SK-N-SH (cell line): ENCODE measurements at regions not wholly inside any gene's neighbourhood (a gene's known extent, or its start where the extent isn't known, plus 50 kb on each side); places are given as distances from the start of the nearest gene placed in this dataset.

Experiments used
- CTCF ChIA-PET: fragments of 300-600, 350-600 bp; formaldehyde crosslinking; extraction: SDS; loops from one replicate; lab custom pipeline; 2021; lab: Yijun Ruan, JAX
- POLR2A ChIA-PET: fragments of 350-600 bp; sonication (Branson Sonifier 250); formaldehyde crosslinking; extraction: SDS; loops from one replicate; lab custom pipeline; 2020; ENCODE audit warnings: antibody characterized with exemption, inconsistent platforms; lab: Yijun Ruan, JAX
- DNase-seq: peaks from one replicate; pipeline ENCODE4 v3.0.0; 2012
- H2AFZ ChIP-seq: fragments of 200-600 bp; sonication (generic); 2 replicates; pipeline ENCODE4 v1.8.1; 2016; ENCODE audit warnings: antibody characterized with exemption, mild to moderate bottlenecking, low read depth
- H3F3A ChIP-seq: fragments of 200-600 bp; sonication (generic); replicated peaks from 2 replicates; pipeline ENCODE3; 2016; ENCODE audit warnings: antibody characterized with exemption, mild to moderate bottlenecking; ENCODE audit not compliant: insufficient read depth
- H3K27ac ChIP-seq, 2 experiments: fragments of 200-500 bp in 1 of 2; fragments of 200-600 bp in 1 of 2; sonication (Bioruptor generic) in 1 of 2; sonication (generic), shearing (Covaris generic) in 1 of 2; 2 replicates each; pipeline versions ENCODE4 v1.5.1 to v1.6.1; 2014 to 2016; ENCODE audit warnings: low read depth in 2 of 2, inconsistent platforms in 1 of 2, low read length in 1 of 2, mild to moderate bottlenecking in 1 of 2, mixed read lengths in 1 of 2
- H3K27me3 ChIP-seq: fragments of 200-600 bp; sonication (generic), shearing (Covaris generic); 2 replicates; pipeline ENCODE4 v1.6.1; 2016; ENCODE audit warnings: mixed run types; ENCODE audit not compliant: insufficient read depth
- H3K36me3 ChIP-seq, 2 experiments: fragments of 200-500 bp in 1 of 2; fragments of 200-600 bp in 1 of 2; sonication (Bioruptor generic) in 1 of 2; sonication (generic) in 1 of 2; replicated peaks in 1 of 2; 2 replicates each; pipeline versions ENCODE3 to v1.5.1; 2014 to 2016; ENCODE audit warnings: low read length in 1 of 2, mild to moderate bottlenecking in 1 of 2; ENCODE audit not compliant: insufficient read depth in 2 of 2, control insufficient read depth in 1 of 2
- H3K4me1 ChIP-seq, 2 experiments: fragments of 200-500 bp in 1 of 2; fragments of 200-600 bp in 1 of 2; sonication (Bioruptor generic) in 1 of 2; sonication (generic), shearing (Covaris generic) in 1 of 2; 2 replicates each; pipeline versions ENCODE4 v1.5.1 to v1.6.1; 2014 to 2016; ENCODE audit warnings: low read depth in 1 of 2, low read length in 1 of 2, mixed run types in 1 of 2; ENCODE audit not compliant: insufficient read depth in 2 of 2, control insufficient read depth in 1 of 2
- H3K4me2 ChIP-seq: fragments of 200-600 bp; sonication (generic), shearing (Covaris generic); 2 replicates; pipeline ENCODE4 v1.6.1; 2017; ENCODE audit warnings: mixed run types
- H3K4me3 ChIP-seq, 2 experiments: fragments of 200-500 bp in 1 of 2; fragments of 200-600 bp in 1 of 2; sonication (Bioruptor generic) in 1 of 2; sonication (generic), shearing (Covaris generic) in 1 of 2; 2 replicates each; pipeline versions ENCODE4 v1.5.1 to v1.8.1; 2014 to 2016; ENCODE audit warnings: low read depth in 2 of 2, inconsistent platforms in 1 of 2, low read length in 1 of 2, mild to moderate bottlenecking in 1 of 2, mixed read lengths in 1 of 2, moderate library complexity in 1 of 2
- H3K79me2 ChIP-seq: fragments of 200-600 bp; sonication (generic); 2 replicates; pipeline ENCODE4 v1.8.1; 2017; ENCODE audit warnings: mild to moderate bottlenecking; ENCODE audit not compliant: insufficient read depth
- H3K9ac ChIP-seq: fragments of 200-600 bp; sonication (generic); 2 replicates; pipeline ENCODE4 v1.6.1; 2017; ENCODE audit warnings: mixed run types
- H3K9me2 ChIP-seq: fragments of 200-600 bp; sonication (generic); 2 replicates; pipeline ENCODE4 v1.6.1; 2017; ENCODE audit warnings: mixed run types
- H3K9me3 ChIP-seq: fragments of 200-600 bp; sonication (generic); 2 replicates; pipeline ENCODE4 v1.6.1; 2017; ENCODE audit warnings: mixed run types, mild to moderate bottlenecking, moderate library complexity
- H4K20me1 ChIP-seq: fragments of 200-600 bp; sonication (generic); 2 replicates; pipeline ENCODE4 v1.6.1; 2017; ENCODE audit warnings: mild to moderate bottlenecking, mixed run types; ENCODE audit not compliant: insufficient read depth
- CTCF ChIP-seq: fragments of 200-600 bp; sonication (generic); IDR thresholded peaks from 2 replicates; pipeline ENCODE4 v1.6.1; 2017; ENCODE audit warnings: antibody characterized with exemption, mild to moderate bottlenecking, moderate library complexity
- ELF1 ChIP-seq: IDR thresholded peaks from 2 replicates; pipeline ENCODE4 v1.4.0; 2012
- EP300 ChIP-seq, 2 experiments: IDR thresholded peaks; 2 replicates each; pipeline versions ENCODE4 v1.4.0 to v1.6.1; 2012; ENCODE audit warnings: borderline replicate concordance in 1 of 2, low read depth in 1 of 2, low read length in 1 of 2
- EZH2phosphoT487 ChIP-seq: fragments of 200-600 bp; sonication (generic); IDR thresholded peaks from 2 replicates; pipeline ENCODE4 v1.6.1; 2017; ENCODE audit warnings: low read depth, mixed run types, mild to moderate bottlenecking, antibody characterized with exemption, moderate library complexity, borderline replicate concordance
- FOSL2 ChIP-seq: IDR thresholded peaks from 2 replicates; pipeline ENCODE4 v1.4.0; 2012; ENCODE audit warnings: low read depth, mild to moderate bottlenecking, moderate library complexity, borderline replicate concordance
- FOXM1 ChIP-seq: IDR thresholded peaks from 2 replicates; pipeline ENCODE4 v1.4.0; 2012; ENCODE audit warnings: low read depth, mild to moderate bottlenecking
- GABPA ChIP-seq: IDR thresholded peaks from 2 replicates; pipeline ENCODE4 v1.4.0; 2012; ENCODE audit warnings: low read depth, mild to moderate bottlenecking
- IRF3 ChIP-seq: fragments of 150-350 bp; IDR thresholded peaks from 2 replicates; pipeline ENCODE4 v1.6.1; 2016; ENCODE audit warnings: mild to moderate bottlenecking, low read depth, low read length
- JUND ChIP-seq: IDR thresholded peaks from 2 replicates; pipeline ENCODE4 v1.4.0; 2012
- MEF2A ChIP-seq: IDR thresholded peaks from 2 replicates; pipeline ENCODE4 v1.4.0; 2012; ENCODE audit warnings: low read depth, borderline replicate concordance
- PBX3 ChIP-seq: IDR thresholded peaks from 2 replicates; pipeline ENCODE4; 2012
- POLR2AphosphoS5 ChIP-seq: IDR thresholded peaks from 2 replicates; pipeline ENCODE4 v1.6.1; 2012; ENCODE audit warnings: low read depth, low read length
- RCOR1 ChIP-seq: fragments of 150-350 bp; IDR thresholded peaks from 2 replicates; pipeline ENCODE4 v1.6.1; 2017; ENCODE audit warnings: antibody characterized with exemption, low read length
- RXRA ChIP-seq: IDR thresholded peaks from 2 replicates; pipeline ENCODE4 v1.4.0; 2012; ENCODE audit warnings: low read depth, mild to moderate bottlenecking, borderline replicate concordance
- SIN3A ChIP-seq: IDR thresholded peaks from 2 replicates; pipeline ENCODE4 v1.6.1; 2012; ENCODE audit warnings: low read depth, mild to moderate bottlenecking, low read length, moderate library complexity, borderline replicate concordance
- SMC3 ChIP-seq: IDR thresholded peaks from 2 replicates; pipeline ENCODE4 v1.6.1; 2012; ENCODE audit warnings: low read depth, low read length, improper control_type of control experiment
- TAF1 ChIP-seq: IDR thresholded peaks from 2 replicates; pipeline ENCODE4 v1.6.1; 2012; ENCODE audit warnings: low read depth, mild to moderate bottlenecking, low read length, moderate library complexity, borderline replicate concordance
- TCF12 ChIP-seq: IDR thresholded peaks from 2 replicates; pipeline ENCODE4 v1.4.0; 2012
- USF2 ChIP-seq: fragments of 150-350 bp; IDR thresholded peaks from 2 replicates; pipeline ENCODE4 v1.6.1; 2017; ENCODE audit warnings: antibody characterized with exemption, low read length, low read depth, borderline replicate concordance
- YY1 ChIP-seq: IDR thresholded peaks from 2 replicates; pipeline ENCODE4 v1.4.0; 2012; ENCODE audit warnings: low read depth, mild to moderate bottlenecking
- WGBS: methylation state at CpG from one replicate; pipeline ENCODE4 v1.1.6; 2017; ENCODE audit warnings: low lambda C conversion rate; 5-methylcytosine and 5-hydroxymethylcytosine counted together
- TF ChIP-seq, protein P1 (sequence below): IDR thresholded peaks from 2 replicates; pipeline ENCODE4 v1.4.0; 2012; ENCODE audit warnings: low read depth

DNA sequence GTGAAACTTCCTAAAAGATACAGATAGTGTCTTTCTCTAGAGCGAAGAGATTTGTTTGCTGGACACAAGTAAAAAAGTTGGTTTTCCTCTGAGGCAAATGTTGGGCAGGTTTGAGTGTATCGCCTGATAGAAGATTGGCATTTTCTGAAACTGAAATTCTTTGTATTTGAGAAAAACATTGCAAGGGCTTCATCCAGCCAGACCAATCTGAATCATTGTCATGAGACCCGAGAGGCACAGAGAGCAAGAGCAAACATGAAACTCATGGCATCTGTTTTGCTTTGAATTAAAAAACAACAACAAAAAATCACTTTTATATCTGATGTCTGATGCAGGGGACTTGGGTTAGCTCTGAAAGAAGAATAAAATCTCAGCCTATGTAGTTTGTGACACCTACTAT, 379.3 kb upstream of the NCAM2 start:
- WGBS = 0% methylated on average over 3 of the region's 3 CpGs
- DNase-seq = no peak
- TF ChIP-seq YY1 (no peak), RCOR1 (no peak)

GRCh38 chr21:20627594-20627993, 370.6 kb upstream of the NCAM2 start:
- no peak overlapping the region for H2AFZ ChIP-seq

More for the DNA sequence above, 379.3 kb upstream of the NCAM2 start:
- ChIA-PET CTCF (no interaction called here), POLR2A (no interaction called here)
- Histone ChIP-seq H3K9ac (no peak overlapping the region), H3K27ac (no peak overlapping the region), H2AFZ (no peak overlapping the region), H3K4me3 (no peak overlapping the region), H3K4me2 (no peak overlapping the region), H3K36me3 (no peaks in the 10 kb centered on the region), H3K9me3 (no peaks in the 10 kb centered on the region), H3K4me1 (no peaks in the 10 kb centered on the region), H3K9me2 (no peaks in the 10 kb centered on the region), H3K27me3 (no peaks in the 10 kb centered on the region), H4K20me1 (no peaks in the 10 kb centered on the region), H3F3A (no peaks in the 10 kb centered on the region), H3K79me2 (no peaks in the 10 kb centered on the region)

More at GRCh38 chr21:20627594-20627993, 370.6 kb upstream of the NCAM2 start:
- ChIA-PET CTCF (no interaction called here), POLR2A (no interaction called here)
- Histone ChIP-seq H3K27ac (no peak overlapping the region), H3F3A (no peaks in the 10 kb centered on the region), H3K9me2 (no peaks in the 10 kb centered on the region), H3K79me2 (no peaks in the 10 kb centered on the region), H3K27me3 (no peaks in the 10 kb centered on the region), H3K4me3 (no peak overlapping the region), H3K36me3 (no peaks in the 10 kb centered on the region), H3K9me3 (no peaks in the 10 kb centered on the region), H3K4me1 (no peaks in the 10 kb centered on the region), H4K20me1 (no peaks in the 10 kb centered on the region), H3K9ac (no peak overlapping the region), H3K4me2 (no peak overlapping the region)
- TF ChIP-seq USF2 = no peak
- TF ChIP-seq EP300 (IDR thresholded peaks at IDR 0.05; ENCODE audit: borderline replicate concordance in 1 of 2, low read depth in 1 of 2, low read length in 1 of 2) = no peak
- no peak for TF ChIP-seq FOXM1
- no peak for TF ChIP-seq IRF3
- no peak for TF ChIP-seq TCF12
- no peak for TF ChIP-seq EZH2phosphoT487
- TF ChIP-seq SMC3 = no peak
- no peak for TF ChIP-seq RXRA
- no peak for TF ChIP-seq POLR2AphosphoS5
- TF ChIP-seq, protein P1, sequence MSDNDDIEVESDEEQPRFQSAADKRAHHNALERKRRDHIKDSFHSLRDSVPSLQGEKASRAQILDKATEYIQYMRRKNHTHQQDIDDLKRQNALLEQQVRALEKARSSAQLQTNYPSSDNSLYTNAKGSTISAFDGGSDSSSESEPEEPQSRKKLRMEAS = no peak
- TF ChIP-seq PBX3 = no peak
- TF ChIP-seq GABPA = no peak
- TF ChIP-seq SIN3A = no peak
- no peak for TF ChIP-seq JUND
- TF ChIP-seq MEF2A = no peak
- TF ChIP-seq FOSL2 = no peak
- no peak for TF ChIP-seq YY1
- no peak for TF ChIP-seq TAF1
- TF ChIP-seq CTCF = no peak
- TF ChIP-seq ELF1 = no peak
- WGBS = 4% methylated on average over 4 of the region's 4 CpGs
- no peak for DNase-seq
